KBM-7 (cell line): ENCODE measurements at regions not wholly inside any gene's neighbourhood (a gene's known extent, or its start where the extent isn't known, plus 50 kb on each side); places are given as distances from the start of the nearest gene placed in this dataset.
"Not testable (repeated sequence)": the region's sequence is repeated elsewhere in the genome, so short reads cannot be mapped to it uniquely, and the experiment has no call there.

Source experiments
- DNase-seq: peaks from one replicate; pipeline ENCODE4 v3.0.0-alpha.2; 2015
- in situ Hi-C: fragments of 300-500 bp; cut with MboI; formaldehyde crosslinking; loops from 2 replicates; pipeline ENCODE4 v1.14.3; 2020; ENCODE audit warnings: low sequenced_read_pairs, low pct_unique_long_range_greater_than_20kb, mixed read lengths

DNA sequence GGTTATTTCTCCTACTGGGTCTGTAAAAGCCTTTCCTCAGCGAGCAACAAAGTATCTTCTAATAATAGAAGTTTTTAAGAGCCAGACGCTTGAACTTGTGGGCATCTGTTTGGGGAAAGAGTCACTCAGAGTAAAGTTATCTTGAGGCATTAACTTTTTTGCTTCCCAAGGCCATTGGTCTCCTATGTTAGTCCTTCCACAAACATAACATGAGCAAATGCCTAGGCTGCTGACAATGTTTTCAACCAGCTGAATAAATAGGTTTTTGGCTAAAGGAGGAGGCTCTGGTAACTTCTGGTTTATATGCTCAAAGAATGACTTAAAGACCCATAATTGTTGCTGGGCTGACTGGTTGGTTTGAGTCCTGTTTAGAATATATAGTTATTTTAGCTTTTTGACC, 213.5 kb upstream of the SYNCRIP start:
- DNase-seq = no peak
- in situ Hi-C loops = no loop called here

- in situ Hi-C loops, DNase-seq: not testable (repeated sequence)
Observed at GRCh38 chr6:85838351-85839119, 195.8 kb upstream of the SYNCRIP start.

GRCh38 chr6:85828973-85829372, 186.3 kb upstream of the SYNCRIP start:
- in situ Hi-C loops = no loop called here
- no peak for DNase-seq

DNA sequence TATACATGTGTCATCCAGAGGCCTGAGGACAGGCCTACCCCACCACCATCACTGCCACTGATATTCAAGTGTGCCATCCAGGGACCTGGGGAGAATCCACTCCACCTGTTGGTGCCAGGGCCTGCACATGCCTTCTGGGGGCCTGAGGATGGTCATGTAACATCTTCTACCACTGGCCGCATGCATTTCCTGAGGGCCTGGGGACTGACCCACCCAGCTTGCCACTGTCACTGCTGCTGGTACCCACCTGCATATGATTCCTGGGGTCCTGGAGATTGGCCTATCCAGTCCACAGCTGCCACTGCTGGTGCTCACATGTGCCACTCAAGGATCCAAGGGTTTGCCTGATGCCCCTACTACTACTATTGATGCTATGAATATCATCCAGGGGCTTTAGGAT, 184.3 kb upstream of the SYNCRIP start:
- in situ Hi-C loops = no loop called here
- DNase-seq = no peak

GRCh38 chr6:85824329-85824728, 181.6 kb upstream of the SYNCRIP start:
- in situ Hi-C loops = no loop called here
- no peak for DNase-seq

DNA sequence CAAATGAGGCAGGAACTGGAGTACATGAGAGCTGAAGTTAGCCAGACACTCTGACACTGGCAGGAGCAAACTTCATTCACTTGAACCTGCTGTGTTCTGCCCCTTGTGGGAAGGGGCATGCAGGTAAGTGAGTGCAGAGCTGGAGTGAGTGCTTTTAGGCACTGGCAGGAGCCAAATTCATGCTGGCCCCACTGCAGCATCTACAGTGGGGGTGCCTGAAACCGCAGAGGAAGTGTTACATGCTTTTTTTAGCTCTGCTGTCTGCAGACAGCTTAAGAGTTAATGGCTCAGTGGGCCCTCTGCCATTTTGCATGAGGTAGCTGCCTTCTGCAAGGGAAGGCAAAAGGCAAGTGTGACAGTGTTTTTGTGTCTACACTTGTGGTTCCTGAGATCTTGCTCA, 167.9 kb upstream of the SYNCRIP start:
- in situ Hi-C loops = no loop called here
- peak; percentile 77 for DNase-seq

- in situ Hi-C loops = no loop called here
- no peak for DNase-seq
Observed at GRCh38 chr6:85803721-85804120, 161.0 kb upstream of the SYNCRIP start.

DNA sequence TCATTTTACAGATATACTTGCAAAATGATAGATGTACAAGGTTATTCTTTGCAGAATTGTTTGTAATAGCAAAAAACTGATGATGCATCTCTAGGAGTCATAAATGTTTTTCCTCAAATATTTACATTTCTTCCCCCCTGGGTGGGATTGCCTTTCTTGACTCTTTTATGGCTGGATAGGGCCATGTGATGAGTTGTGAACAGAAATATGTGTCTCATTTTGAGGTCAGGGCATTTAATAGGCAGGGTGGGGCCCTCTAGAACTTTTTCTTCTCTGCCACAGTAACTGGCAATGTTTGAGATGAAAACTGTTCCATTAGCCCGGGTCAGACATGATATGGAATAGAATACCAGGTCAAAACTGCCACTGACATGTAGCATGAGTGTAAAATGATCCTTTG, 159.5 kb upstream of the SYNCRIP start:
- DNase-seq = no peak
- in situ Hi-C loops = no loop called here

GRCh38 chr6:85798931-85799652, 156.4 kb upstream of the SYNCRIP start:
- in situ Hi-C loops = no loop called here
- no peak for DNase-seq

- no peak for DNase-seq
- in situ Hi-C loops = no loop called here
Observed at GRCh38 chr6:85797993-85798392, 155.3 kb upstream of the SYNCRIP start.

- in situ Hi-C loops = no loop called here
- no peak for DNase-seq
Observed at GRCh38 chr6:85795945-85796344, 153.3 kb upstream of the SYNCRIP start.

- DNase-seq = no peak
- in situ Hi-C loops = no loop called here
Observed at GRCh38 chr6:85792254-85792653, 149.6 kb upstream of the SYNCRIP start.

DNA sequence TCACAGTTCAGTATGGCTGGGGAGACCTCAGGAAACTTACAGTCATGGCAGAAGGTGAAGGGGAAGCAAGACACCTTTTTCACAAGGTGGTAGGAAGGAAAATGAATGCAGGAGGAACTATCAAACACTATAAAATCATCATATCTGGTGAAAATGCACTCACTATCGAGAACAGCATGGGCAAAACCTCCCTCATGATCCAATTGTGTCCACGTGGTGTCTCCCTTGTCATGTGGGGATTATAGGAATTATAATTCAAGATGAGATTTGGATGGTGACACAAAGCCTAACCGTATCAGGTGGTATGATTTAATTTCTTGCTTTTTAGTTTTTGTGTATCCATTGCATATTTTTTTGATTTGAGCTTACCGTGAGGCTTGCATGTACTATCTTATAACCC, 133.2 kb upstream of the SYNCRIP start:
- in situ Hi-C loops = no loop called here

GRCh38 chr6:85772641-85773040, 130.0 kb upstream of the SYNCRIP start:
- in situ Hi-C loops = loop anchor here (25.0 kb wide), 1 partner anchor 390 kb away; no protein-coding TSS in a partner anchor
- no peak for DNase-seq

More for the DNA sequence above, 133.2 kb upstream of the SYNCRIP start:
- DNase-seq = no peak

DNA sequence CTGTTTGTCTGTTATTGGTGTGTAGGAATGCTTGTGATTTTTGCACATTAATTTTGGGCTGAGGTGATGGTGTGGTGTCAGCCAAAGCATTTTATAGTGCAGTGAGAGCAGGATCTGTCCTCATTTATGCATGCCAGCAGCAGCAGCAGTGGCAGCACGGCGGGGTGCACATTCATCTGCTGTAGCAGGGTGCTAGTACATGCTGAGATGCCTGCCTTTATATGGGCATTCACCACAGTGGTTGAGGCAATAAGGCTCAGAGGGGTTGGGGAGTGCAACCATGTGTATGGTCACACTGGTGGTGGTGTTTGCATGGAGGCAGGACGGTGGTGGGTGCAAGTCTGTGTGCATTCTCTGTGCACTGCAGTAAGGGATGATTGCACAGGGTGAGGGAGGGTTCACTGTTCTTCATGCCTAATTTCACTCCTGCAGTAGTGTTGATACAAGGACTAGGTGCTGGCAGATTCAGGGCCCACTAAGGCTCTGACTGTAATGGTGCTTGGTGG, 129.3 kb upstream of the SYNCRIP start:
- in situ Hi-C loops = loop anchor here (25.0 kb wide), 1 partner anchor 390 kb away; no protein-coding TSS in a partner anchor

GRCh38 chr6:85771455-85771854, 128.8 kb upstream of the SYNCRIP start:
- in situ Hi-C loops = loop anchor here (25.0 kb wide), 1 partner anchor 391 kb away; no protein-coding TSS in a partner anchor
- no peak for DNase-seq

More for the DNA sequence above, 129.3 kb upstream of the SYNCRIP start:
- no peak for DNase-seq

- DNase-seq = no peak
- in situ Hi-C loops = loop anchor here (25.0 kb wide), 1 partner anchor 397 kb away; no protein-coding TSS in a partner anchor
Observed at GRCh38 chr6:85764844-85765243, 122.2 kb upstream of the SYNCRIP start.

- in situ Hi-C loops = loop anchor here (25.0 kb wide), 1 partner anchor 405 kb away; no protein-coding TSS in a partner anchor
- DNase-seq = peak; percentile 45
Observed at GRCh38 chr6:85756982-85757381, 114.3 kb upstream of the SYNCRIP start.

DNA sequence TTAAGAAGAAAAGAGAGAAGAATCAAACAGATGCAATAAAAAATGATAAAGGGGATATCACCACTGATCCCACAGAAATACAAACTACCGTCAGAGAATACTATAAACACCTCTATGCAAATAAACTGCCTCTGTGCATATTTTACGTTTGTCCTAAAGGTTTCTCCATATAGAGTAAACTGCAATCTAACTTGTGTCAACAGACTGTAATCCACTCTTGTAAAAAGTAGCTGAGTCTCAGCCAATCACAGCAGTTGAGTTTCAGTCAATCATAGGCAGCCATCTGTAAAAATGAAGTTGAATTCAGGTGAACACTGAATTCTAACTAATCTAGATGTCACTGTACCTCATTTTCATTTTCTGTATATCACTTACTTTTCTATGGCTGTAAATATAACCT, 112.2 kb upstream of the SYNCRIP start:
- no peak for DNase-seq
- in situ Hi-C loops = loop anchor here (25.0 kb wide), 1 partner anchor 407 kb away; no protein-coding TSS in a partner anchor

DNA sequence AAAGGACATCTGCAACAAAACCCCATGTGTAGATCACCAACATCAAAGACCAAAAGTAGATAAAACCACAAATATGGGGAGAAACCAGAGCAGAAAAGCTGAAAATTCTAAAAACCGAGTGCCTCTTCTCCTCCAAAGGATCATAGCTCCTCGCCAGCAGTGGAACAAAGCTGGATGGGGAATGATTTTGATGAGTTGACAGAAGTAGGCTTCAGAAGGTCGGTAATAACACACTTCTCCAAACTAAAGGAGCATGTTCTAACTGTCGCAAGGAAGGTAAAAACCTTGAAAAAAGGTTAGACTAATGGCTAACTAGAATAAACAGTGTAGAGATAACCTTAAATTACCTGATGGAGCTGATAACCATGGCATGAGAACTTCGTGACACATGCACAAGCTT, 109.9 kb upstream of the SYNCRIP start:
- in situ Hi-C loops = loop anchor here (25.0 kb wide), 1 partner anchor 410 kb away; no protein-coding TSS in a partner anchor

More for the DNA sequence above, 109.9 kb upstream of the SYNCRIP start:
- DNase-seq = no peak
